NCI-H1436 (cell line): ENCODE measurements at regions not wholly inside any gene's neighbourhood (a gene's known extent, or its start where the extent isn't known, plus 50 kb on each side); places are given as distances from the start of the nearest gene placed in this dataset.
"Not testable (repeated sequence)": the region's sequence is repeated elsewhere in the genome, so short reads cannot be mapped to it uniquely, and the experiment has no call there.

Experiments used
- DNase-seq: peaks from one replicate; lab custom pipeline; 2025; lab: John Stamatoyannopoulos, UW

DNA sequence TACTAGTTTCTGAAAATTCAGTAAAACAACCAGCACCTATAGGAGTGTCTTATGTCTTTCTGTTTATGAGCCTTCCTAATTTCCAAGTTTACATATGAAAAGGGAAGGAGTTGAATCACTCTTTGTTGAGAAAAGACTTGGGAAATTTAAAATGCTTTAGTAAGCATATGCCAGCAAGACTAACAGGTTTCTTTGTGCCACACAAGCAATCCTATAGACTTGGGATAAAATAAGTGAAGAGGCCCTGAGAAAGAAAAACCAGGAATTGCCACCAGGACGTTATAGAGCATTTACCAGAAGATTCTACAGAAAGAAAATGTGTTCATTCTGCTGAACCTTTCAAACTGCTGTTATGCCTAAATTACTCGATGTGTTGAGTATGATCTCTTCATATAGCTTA is 1099.1 kb downstream of the EPHA3 start:
- not testable (repeated sequence) for DNase-seq

- DNase-seq, result not testable (repeated sequence)
These were observed 1100.1 kb downstream of the EPHA3 start for GRCh38 chr3:90207353-90208097.

- DNase-seq, result no peak
These were observed 1114.5 kb downstream of the EPHA3 start for GRCh38 chr3:90221900-90222299.

DNA sequence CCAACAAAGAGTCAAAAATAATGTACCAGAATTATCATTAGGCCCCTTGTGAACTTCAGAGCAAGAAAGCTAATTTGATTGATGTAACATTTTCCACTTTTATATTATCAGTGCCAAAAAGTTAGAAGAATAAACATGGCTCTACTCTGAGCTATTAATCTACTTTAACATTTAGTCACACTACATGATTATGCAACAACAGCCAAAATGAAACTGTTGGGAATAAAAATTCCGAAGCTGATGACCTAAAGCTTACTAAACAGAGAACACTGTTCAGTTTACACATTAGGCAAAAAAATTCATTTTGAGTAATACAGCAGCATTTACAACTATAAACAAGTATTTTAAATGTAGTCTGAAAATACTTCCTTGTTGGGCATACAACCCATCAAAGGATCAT is 1134.1 kb downstream of the EPHA3 start:
- no peak for DNase-seq

- no peak for DNase-seq
These were observed 1145.7 kb downstream of the EPHA3 start for GRCh38 chr3:90253131-90253530.

GRCh38 chr3:90261481-90262433 is 1154.3 kb downstream of the EPHA3 start:
- DNase-seq, result no peak
